NCI-H2029 (cell line): ENCODE measurements at regions not wholly inside any gene's neighbourhood (a gene's known extent, or its start where the extent isn't known, plus 50 kb on each side); places are given as distances from the start of the nearest gene placed in this dataset.
"Not testable (repeated sequence)": the region's sequence is repeated elsewhere in the genome, so short reads cannot be mapped to it uniquely, and the experiment has no call there.

ENCODE experiments used
- DNase-seq: peaks from one replicate; lab custom pipeline; 2025; lab: John Stamatoyannopoulos, UW

DNA sequence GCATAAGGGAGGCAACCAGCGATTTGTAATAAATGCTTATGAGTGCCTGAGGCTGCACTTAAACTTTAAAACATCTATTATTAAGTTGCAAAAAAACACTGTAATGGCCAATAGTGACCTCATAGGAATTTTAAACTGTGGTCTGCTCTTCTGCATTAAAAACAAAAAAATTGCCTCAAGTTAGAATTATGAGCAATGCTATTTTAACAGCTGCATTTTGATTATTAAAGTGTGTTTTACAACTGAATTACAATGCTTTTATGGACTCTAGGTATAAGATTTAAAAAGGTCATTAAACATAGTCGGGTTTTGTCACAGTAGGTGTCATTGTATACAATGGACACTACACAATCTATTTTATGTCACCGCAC is 528.7 kb upstream of the FANCL start:
- DNase-seq, result no peak

DNA sequence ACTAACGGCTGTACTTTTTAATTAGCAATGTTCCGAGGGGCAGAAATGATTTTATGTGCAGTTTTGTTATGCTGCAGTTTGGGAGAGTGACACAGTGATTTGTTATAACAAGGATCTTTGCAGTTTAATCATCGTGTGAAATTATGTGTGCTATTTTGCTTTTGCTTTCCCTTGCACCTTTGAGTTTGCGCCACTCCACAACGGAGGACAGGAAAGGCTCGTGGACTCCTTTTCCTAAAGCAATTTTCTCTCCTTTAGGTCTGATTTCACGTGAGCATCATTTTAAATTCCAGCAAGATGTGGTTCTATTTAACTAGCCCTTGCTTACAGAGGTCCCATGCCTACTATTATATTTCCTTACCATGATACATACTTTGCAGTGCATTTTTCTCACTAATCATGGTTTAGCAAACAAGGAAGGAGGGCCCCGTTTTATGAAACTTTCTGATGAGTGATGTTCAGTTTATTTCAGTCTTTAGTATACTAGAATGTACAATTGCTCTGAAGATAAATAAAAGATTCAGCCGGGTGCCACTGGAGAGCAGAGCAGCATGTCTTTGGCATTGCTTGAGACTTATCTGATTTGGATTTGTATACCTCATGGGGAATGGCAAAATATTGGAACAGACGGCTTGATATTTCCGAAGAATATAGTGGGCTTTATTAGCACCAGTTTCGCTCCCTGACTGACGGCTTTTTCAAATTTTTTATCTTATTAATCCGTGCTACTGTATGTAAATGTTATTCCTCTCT is 528.2 kb upstream of the FANCL start:
- DNase-seq, result no peak

DNA sequence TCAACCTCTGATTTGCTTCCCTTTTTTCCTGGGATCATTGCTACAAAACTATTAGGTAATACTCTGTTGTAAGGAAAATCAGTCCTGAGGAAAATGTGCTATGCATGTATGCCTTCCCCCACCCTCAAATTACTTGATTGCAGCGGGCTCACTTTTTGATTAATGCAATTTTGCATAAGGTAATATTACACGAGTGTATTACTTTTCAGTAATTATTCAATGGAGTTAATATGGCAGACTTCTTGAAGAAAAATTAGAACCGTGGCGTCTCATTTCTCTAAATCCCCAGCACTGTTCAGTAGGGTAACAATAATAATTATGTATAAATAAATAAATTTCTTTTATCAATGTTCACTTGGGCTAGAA is 527.6 kb upstream of the FANCL start:
- DNase-seq, result no peak

DNA sequence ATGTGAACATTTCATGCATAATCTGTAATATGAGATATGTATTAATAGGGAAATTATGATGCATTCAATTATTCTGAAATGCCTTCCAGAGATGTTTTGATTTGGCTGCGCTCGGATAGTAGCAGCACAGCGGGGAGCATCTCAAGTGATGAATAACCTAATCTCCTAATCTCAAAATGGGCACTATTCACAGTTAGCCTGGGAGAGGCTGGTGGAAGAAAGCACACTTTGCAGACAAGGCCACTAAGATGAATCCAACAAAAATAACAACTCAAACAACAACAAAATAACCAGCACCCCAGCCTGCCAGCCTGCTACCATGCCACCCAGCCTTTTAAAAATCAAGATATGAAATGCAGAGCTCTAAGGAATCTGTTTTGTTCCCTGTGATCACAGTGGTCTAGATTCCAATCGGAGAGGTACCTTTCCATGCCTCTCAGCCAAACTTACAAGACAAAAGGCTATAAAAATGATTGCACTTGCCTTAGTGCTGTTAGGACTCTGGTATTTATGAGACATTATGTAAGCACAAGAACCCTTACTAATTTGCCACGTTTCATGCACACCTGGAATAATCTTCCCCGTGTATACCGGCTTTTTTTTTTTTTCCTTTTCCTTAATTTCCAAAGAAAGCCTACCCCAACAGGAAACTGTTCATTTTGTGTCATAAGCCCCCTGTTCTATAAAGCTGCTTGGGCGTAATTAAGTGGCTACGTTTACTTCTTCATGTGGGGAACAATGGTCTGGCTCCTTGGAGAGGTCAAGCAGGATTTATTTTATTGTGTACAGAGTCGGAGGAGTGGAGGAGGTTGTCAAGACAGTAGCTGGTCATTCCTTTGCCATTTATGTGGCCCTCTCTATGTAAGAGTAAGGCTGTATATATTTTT is 526.9 kb upstream of the FANCL start:
- DNase-seq, result no peak

DNA sequence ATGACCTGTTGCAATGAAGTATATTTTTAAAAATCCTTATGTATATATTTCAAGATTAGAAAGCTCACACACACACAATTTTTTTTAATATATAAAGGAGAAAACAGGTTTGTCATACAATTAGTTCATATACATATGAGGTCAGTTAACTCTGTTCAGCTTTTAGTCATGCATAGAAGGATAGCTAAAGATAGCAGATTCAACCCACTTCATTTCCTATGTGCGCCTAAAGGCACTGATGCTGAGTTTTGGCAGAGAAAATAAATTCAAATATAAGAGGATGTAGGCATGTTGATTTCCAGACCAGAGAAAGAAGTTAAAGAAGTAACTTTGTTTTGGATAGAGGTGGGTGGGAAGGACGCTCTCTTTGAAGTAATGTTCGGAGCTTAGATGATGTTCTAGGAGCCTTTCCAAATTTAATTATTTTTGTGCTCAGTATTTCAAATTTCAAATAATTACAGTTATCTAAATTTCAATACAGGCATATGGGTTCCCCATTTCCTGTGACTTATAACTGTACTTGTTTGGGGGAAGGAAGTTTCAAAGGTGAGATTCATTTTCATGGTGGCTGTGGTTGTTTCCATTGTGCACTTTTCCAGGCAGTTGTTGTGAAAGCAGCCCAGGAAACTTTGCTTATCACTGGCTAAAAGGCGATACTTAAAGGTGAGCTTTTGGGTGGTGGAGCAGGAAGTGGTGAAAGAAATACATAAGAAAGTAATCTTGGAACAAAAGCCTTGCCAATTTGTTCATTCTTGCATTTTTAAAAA is 523.4 kb upstream of the FANCL start:
- no peak for DNase-seq

DNA sequence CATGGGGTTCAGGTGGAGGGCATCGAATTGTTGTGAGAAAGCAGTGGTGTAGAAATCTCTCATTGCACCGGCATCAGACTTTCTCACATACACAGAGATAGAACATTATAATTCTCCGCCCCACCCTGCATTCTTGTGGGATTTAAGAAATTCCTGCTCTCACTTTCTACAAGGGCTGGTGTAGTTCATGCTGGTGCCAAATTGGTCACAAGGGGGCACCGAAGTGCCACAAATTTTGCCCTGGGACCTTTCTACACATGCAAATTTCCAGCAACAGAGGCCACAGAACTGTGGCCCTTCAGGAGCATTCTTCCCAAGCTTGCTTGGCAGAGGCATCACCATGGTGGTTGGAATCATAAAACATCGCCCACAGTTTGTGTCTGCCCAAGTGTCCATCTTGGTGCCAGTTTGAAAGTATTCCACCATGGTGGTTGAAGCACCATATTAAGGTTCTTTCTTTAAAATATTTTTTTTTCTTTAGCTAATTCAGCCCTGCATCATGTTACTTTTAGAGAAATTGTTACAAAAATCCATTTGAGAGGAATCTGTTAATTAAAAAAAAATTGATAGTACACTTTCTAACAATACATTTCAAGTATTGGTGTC is 521.2 kb upstream of the FANCL start:
- peak; percentile 48 for DNase-seq

DNA sequence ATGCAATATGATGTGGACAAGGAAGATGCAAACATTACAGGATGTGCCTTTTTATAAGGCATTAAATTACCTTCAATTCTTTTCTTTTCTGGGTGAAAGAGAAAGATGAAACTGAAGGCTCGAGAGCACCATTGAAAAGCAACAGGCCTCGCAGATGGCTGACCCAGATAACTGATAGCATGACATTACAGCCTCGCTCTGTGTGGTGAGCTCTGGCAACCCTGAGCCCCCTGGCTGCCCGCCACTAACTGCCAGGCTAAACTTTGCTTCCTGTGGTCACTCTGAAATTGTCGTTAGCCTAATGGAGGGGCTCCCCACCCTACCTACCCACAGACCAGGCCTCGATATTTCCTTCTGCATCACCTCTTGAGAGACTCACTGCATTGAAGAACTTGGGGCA is 516.8 kb upstream of the FANCL start:
- no peak for DNase-seq

DNA sequence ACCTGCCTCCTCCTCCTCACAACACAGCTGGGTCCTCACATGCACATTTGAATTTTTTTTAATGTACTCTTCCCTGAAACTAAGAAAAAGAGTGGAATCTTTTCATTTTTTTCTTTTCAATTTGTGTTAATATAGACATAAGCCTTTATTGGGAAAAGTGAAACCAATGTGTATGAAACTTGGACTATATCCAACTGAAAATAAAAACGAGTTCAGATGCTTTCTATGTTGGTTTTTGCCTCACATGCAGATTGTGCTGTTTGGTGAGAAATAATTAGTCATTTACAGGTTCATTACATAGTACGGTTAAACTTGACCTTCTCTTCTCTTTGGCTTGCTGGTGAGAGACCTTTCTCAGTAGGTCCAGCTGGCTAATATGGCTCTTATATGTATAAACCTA is 515.2 kb upstream of the FANCL start:
- DNase-seq, result no peak

DNA sequence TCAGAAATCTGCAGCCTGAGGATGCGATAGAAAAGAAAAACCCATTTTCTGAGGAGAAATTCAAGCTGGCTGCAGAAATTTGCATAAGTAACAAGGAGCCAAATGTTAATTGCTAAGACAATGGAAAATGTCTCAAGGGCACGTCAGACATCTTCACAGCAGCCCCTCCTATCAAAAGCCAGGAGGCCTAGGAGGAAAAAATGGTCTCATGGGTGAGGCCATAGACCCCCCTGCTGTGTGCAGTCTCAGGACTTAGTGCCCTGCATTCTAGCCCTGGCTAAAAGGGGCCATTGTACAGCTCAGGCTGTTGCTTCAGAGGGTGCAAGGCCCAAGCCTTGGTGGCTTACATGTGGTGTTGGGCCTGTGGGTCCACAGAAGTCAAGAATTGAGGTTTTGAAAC is 511.4 kb upstream of the FANCL start:
- not testable (repeated sequence) for DNase-seq

DNA sequence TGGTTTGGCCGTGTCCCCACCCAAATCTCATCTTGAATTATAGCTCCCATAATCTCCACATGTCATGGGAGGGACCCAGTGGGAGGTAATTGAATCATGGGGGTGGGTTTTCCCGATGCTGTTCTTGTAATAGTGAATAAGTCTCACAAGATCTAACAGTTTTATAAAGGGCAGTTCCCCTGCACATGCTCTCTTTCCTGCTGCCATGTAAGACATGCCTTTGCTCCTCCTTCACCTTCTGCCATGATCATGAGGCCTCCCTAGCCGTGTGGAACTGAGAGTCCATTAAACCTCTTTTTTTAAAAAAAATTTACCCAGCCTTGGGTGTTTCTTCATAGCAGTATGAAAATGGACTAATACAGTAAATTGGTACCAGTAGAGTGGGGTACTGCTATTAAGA is 510.6 kb upstream of the FANCL start:
- not testable (repeated sequence) for DNase-seq

DNA sequence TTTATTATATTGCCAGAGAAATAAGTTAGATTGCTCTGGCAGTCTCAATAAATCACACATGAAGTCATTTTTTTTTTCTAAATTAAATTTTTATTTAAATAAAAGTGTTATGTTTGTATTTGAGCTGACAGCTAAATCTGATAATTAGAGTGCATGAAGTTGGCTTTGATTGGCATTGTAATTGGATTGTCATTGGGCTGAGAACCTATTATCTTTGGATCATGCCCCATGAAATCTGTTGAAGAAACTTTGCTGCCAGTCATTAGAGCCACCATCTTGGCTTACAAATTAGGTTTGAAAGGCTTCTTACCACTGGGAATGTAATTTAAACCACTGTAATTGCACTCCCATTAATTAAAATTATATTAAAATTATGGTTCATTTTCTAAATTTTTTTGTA is 507.9 kb upstream of the FANCL start:
- DNase-seq, result no peak

DNA sequence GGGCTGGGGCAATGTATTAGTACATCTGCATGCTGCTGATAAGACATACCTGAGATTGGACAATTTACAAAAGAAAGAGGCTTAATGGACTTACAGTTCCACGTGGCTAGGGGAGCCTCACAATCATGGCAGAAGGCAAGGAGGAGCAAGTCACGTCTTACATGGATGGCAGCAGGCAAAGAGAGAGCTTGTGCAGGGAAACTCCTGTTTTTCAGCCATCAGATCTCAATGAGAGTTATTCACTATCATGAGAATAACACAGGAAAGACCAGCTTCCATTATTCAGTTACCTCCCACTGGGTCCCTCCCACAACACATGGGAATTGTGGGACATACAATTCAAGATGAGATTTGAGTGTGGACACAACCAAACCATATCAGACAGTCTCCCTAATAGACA is 504.2 kb upstream of the FANCL start:
- not testable (repeated sequence) for DNase-seq

DNA sequence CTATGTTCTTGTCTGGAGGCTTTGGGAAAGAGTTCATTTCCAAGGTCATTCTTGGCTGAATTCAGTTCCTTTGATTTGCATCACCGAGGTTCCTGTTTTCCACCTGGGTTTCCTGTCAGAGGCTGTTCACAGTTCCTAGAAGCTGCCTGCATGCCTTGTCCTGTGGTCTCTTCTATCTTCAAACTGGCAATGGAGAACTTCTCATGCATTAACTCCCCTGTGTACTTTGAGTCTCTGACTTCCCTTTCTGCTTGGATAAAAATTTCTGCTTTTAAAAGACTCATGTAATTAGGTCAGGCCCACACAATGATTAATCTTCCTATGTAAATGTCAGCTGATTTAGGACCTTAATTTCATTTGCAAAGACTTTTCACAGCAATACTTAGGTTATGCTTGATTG is 499.3 kb upstream of the FANCL start:
- DNase-seq, result no peak

DNA sequence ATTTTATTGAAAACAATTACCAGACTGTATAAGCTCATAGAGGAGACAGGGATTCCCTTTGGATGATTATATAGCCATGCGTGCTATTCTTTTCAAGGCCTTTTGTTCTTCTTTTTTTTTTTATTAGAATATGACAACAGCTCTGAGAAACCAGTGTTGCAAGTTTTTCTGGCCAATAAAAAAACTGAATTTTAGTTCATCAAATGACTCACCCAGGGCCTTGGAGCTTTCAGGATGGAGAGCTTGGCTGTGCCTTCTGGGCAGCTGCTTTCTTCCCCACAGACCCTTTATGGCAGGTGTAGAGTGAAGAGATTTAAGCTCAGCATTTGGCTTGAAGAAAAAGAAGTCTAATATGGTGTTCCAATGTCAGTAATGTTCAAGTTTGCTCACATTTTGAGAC is 497.9 kb upstream of the FANCL start:
- no peak for DNase-seq

DNA sequence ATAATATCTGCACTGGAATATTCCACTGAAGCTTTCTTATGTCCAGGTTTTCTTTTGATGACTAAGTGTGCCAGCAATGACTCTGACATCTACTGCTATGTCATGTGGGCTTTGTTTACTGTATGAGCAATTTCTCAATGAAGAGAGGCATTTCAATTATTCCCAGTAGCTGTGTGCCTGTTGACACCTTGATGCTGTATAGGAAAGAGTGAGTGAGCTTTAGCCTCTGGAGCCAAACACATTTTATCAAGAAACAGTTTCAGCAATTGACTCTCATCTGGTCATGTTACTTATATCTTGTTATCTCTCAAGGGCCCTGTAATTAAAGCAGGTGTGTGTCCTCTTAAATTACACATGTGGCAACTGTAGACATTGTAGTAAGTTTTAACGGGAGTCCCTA is 493.2 kb upstream of the FANCL start:
- no peak for DNase-seq

DNA sequence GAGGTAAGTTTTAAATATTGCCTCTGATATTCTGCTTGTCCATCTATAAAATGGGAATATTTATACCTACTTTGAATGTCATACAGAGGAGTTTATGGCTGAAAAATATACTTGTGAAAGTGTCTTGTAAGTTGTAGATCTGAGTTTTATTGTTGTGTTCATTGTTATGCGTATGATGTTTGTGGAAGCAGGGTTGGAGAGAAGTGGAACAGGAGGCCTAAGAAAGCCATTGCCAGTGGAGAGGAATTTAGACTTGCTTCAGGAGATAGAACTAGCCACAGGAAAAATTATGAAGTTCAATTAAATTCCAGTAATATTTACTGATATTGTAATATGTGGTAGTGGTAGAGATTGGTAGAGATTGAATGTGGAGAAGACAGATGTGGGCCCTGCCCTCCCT is 491.9 kb upstream of the FANCL start:
- no peak for DNase-seq

DNA sequence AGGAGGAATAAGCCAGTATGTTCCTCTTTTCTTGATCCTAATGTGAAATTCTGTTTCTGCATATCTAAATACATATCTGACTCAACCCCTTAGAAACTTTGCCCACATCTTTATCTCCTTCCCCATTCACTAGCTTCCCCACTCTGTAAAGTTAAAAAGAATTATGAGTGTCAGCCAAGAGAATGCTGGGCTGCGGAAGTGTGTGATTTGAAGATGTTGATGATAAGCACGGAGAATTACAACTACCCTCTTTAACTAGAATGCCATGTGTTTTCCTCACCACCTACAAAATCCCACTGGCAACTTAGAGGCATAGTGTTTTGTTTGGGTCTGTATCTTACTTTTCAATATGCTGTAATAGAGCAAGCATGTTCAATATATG is 490.4 kb upstream of the FANCL start:
- no peak for DNase-seq

DNA sequence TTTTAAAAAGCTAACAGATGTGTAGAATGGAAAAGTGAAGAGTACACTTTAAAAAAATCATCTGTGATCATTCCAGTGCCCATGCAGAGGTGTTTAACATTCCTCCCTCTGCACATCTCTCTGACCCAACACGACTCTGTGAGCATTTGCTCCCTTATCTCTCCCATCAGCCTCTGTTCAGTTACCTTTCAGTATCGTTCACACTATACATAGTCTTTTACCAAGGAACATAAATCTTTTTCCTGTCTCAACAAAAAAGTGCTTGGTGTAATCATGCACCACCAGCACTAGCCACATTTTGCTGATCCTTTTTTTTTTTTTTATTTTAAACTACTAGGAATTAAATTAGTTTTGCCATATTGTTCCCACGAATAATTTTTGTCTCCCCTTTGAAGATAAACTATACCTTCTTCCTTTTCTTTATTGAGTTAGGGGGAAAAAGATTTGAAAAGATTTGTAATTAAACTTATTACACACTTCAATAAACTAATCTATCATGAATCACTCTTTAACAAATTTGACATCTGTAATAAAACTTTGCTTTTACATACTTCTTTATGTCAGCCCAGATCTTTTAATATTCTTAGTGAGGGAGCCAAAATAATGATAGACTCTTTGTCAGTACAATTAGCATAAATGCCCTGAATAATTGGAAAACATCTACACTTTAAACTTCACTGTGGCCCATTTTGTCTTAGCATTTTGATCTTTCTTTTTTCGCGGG is 489.8 kb upstream of the FANCL start:
- no peak for DNase-seq

DNA sequence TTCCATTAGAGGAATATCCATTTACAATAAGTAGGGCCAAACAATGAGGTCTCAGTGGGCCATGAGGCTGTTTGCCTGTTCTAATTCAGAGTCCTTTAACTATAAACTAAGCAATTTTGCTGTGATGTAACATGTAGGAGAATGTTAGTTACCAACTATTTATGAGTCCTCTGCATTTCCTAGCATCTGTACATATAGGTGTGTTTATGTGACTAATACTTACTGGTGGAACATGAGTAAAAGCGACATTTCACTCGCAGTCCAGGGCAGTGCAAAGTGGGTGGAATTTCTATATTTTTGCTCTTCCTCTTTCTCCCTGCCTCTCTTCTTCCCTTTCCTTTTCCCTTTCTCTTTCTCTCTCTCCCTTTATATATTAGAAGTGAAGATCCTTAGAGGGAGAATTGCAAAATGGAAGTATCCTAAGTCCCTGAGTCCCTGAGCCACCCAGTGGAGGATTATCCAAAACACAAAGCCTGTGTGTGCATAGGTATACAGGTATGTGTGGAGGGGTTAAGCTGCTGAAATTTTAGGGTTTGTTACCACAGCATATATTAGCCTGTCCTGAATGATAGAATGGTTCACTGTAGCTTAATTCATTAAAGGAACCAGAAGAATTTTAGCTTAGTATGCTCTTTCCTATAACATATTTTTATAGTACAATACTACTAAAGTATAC is 487.0 kb upstream of the FANCL start:
- no peak for DNase-seq

DNA sequence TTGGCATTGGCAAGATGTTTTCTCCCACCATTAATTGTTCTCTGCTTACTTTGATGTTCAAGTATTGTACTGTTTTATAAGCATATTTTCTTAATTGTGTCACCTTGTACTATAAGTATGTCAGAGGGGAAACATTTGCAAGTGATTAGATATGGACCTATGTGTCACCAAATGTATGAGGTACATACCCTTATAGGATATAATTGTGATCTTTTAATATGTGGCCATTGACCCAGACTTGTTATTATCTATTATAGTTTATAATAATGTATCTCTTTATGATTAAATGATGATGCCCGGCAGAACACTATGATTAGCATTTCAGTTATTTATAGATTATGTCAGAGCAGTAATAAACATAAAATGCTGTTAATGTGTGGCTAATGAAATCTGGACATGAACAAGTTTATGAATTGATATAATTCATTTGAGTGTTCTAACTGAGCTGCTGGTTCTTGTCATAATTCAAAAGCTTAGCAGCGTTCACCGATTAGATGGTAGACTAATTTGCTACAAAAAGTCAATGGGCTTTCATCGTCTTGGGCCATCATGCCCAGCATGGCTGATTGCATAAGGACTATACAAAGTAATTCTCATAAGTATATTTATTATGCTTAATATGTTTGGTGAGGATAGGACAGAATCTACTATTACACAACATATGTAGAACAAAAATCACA is 480.9 kb upstream of the FANCL start:
- DNase-seq, result no peak
